A549 (cell line): ENCODE measurements at regions not wholly inside any gene's neighbourhood (a gene's known extent, or its start where the extent isn't known, plus 50 kb on each side); places are given as distances from the start of the nearest gene placed in this dataset.
"Not testable (repeated sequence)": the region's sequence is repeated elsewhere in the genome, so short reads cannot be mapped to it uniquely, and the experiment has no call there.

Experiments
- JUN ChIP-seq, 2 experiments: fragments of >200 bp; sonication (Bioruptor Twin); formaldehyde crosslinking; IDR thresholded peaks; 2 replicates in 1 of 2; 3 replicates in 1 of 2; pipeline ENCODE4 v1.6.1; 2016 to 2017
- REST ChIP-seq: fragments of 200-600 bp; sonication (generic); IDR thresholded peaks from 2 replicates; pipeline ENCODE4 v1.6.1; 2016; ENCODE audit warnings: antibody characterized with exemption, mild to moderate bottlenecking, moderate library complexity

GRCh38 chr22:10779200-10779599, 4748.8 kb upstream of the OR11H1 start:
- TF ChIP-seq JUN (IDR thresholded peaks at IDR 0.05); REST: not testable (repeated sequence)
